H54 (cell line): ENCODE measurements at regions not wholly inside any gene's neighbourhood (a gene's known extent, or its start where the extent isn't known, plus 50 kb on each side); places are given as distances from the start of the nearest gene placed in this dataset.

ENCODE experiments used
- DNase-seq: peaks from one replicate; pipeline ENCODE4 v3.0.0; 2011; ENCODE audit warnings: low spot score, mixed read lengths; ENCODE audit not compliant: insufficient read length
- FAIRE-seq: peaks from 3 replicates; lab custom pipeline; 2011; peaks lifted over from hg19 to GRCh38; lab: Jason Lieb, UNC
- POLR2A ChIP-seq: IDR thresholded peaks from 2 replicates; pipeline ENCODE4 v1.6.1; 2011; ENCODE audit warnings: low read depth, mild to moderate bottlenecking, low read length

GRCh38 chr11:76280882-76281557 lies 74.7 kb upstream of the WNT11 start:
- no peak for TF ChIP-seq POLR2A
- DNase-seq (no peak), FAIRE-seq (no peak)

- FAIRE-seq (no peak), DNase-seq (no peak)
- no peak for TF ChIP-seq POLR2A
Observed at GRCh38 chr11:76280151-76280881, 74.0 kb upstream of the WNT11 start.

GRCh38 chr11:76279646-76280045 lies 73.3 kb upstream of the WNT11 start:
- FAIRE-seq (no peak), DNase-seq (no peak)
- no peak for TF ChIP-seq POLR2A

- DNase-seq (no peak), FAIRE-seq (no peak)
- no peak for TF ChIP-seq POLR2A
Observed at GRCh38 chr11:76279038-76279437, 72.7 kb upstream of the WNT11 start.

GRCh38 chr11:76278526-76278925 lies 72.2 kb upstream of the WNT11 start:
- FAIRE-seq (no peak), DNase-seq (no peak)
- no peak for TF ChIP-seq POLR2A

GRCh38 chr11:76277298-76278175 lies 71.2 kb upstream of the WNT11 start:
- DNase-seq (no peak), FAIRE-seq (no peak)
- no peak for TF ChIP-seq POLR2A

- FAIRE-seq (no peak), DNase-seq (no peak)
- TF ChIP-seq POLR2A: no peak
Observed at GRCh38 chr11:76276781-76277155, 70.5 kb upstream of the WNT11 start.

- DNase-seq (no peak), FAIRE-seq (no peak)
- TF ChIP-seq POLR2A: no peak
Observed at GRCh38 chr11:76276046-76276780, 69.9 kb upstream of the WNT11 start.

GRCh38 chr11:76275446-76275845 lies 69.1 kb upstream of the WNT11 start:
- FAIRE-seq (no peak), DNase-seq (no peak)
- no peak for TF ChIP-seq POLR2A

- FAIRE-seq: no peak
- DNase-seq: no peak
- no peak for TF ChIP-seq POLR2A
Observed at GRCh38 chr11:76271068-76271467, 64.8 kb upstream of the WNT11 start.

GRCh38 chr11:76270389-76270788 lies 64.1 kb upstream of the WNT11 start:
- DNase-seq (no peak), FAIRE-seq (no peak)
- no peak for TF ChIP-seq POLR2A

GRCh38 chr11:76269661-76270261 lies 63.5 kb upstream of the WNT11 start:
- no peak for TF ChIP-seq POLR2A
- FAIRE-seq (no peak), DNase-seq (no peak)

- FAIRE-seq (no peak), DNase-seq (no peak)
- no peak for TF ChIP-seq POLR2A
Observed at GRCh38 chr11:76269247-76269646, 62.9 kb upstream of the WNT11 start.
